ENCODE measurements at regions not wholly inside any gene's neighbourhood (a gene's known extent, or its start where the extent isn't known, plus 50 kb on each side); places are given as distances from the start of the nearest gene placed in this dataset.

- TF ChIP-seq, protein P1, sequence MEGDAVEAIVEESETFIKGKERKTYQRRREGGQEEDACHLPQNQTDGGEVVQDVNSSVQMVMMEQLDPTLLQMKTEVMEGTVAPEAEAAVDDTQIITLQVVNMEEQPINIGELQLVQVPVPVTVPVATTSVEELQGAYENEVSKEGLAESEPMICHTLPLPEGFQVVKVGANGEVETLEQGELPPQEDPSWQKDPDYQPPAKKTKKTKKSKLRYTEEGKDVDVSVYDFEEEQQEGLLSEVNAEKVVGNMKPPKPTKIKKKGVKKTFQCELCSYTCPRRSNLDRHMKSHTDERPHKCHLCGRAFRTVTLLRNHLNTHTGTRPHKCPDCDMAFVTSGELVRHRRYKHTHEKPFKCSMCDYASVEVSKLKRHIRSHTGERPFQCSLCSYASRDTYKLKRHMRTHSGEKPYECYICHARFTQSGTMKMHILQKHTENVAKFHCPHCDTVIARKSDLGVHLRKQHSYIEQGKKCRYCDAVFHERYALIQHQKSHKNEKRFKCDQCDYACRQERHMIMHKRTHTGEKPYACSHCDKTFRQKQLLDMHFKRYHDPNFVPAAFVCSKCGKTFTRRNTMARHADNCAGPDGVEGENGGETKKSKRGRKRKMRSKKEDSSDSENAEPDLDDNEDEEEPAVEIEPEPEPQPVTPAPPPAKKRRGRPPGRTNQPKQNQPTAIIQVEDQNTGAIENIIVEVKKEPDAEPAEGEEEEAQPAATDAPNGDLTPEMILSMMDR (IDR thresholded peaks at IDR 0.05; ENCODE audit: low read depth, low read length) = no peak
- no peak overlapping the region for H3K4me3 ChIP-seq (ENCODE audit: low read depth, low read length)
- in situ Hi-C loops (cut with HindIII; ENCODE audit: low sequenced_read_pairs) = no loop called here
- peak; percentile 93 for DNase-seq (ENCODE audit: low read depth, low spot score)
These were observed 169.1 kb upstream of the CDYL start for GRCh38 chr6:4606821-4607704.

DNA sequence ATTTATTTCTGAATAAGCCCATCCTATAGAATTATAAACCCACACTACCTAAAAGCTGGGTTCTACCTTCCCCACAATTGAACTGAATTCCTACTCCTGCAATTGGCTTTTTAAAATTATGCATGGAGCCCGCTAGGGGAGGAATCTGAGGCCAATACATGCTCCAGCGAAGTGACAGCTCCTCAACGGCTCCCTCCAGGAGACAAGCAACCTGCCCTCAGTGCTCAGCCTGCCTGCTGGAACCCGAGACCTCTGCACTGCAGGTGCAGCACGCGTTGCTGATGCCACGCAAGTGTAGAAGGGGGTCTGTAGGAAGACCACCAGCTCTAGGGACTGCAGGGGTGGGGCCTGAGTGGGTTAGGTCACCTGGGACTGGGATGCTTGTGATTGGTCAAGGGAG is 170.2 kb upstream of the CDYL start:
- no peak for DNase-seq (ENCODE audit: low read depth, low spot score)
- no peak overlapping the region for H3K4me3 ChIP-seq (ENCODE audit: low read depth, low read length)
- TF ChIP-seq, protein P1 (IDR thresholded peaks at IDR 0.05; ENCODE audit: low read depth, low read length) = no peak
- in situ Hi-C loops (cut with HindIII; ENCODE audit: low sequenced_read_pairs) = no loop called here

DNA sequence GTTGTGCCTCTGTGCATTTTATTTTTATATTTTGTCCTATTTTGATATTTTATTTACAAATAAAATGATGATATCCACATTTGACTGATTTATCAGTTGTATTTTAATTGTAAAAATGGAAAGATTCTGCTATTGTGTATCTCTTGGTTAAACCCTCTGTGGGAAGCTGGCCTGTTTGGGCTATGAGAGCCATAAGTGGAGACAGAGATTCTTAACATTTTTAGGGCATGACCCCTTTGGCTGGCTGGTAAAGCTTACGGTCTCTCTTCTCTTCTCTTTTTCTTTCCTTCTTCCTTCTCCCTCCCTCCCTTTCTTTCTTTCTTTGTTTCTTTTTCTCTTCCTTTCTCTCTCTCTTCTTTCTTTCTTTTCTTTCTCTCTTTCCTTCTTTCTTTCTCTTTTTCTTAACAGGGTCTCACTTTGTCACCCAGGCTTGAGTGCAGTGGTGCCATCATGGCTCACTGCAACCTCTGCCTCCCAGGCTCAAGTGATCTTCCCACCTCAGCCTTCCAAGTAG is 172.3 kb upstream of the CDYL start:
- TF ChIP-seq, protein P1 (IDR thresholded peaks at IDR 0.05; ENCODE audit: low read depth, low read length) = no peak
- no peak overlapping the region for H3K4me3 ChIP-seq (ENCODE audit: low read depth, low read length)
- no peak for DNase-seq (ENCODE audit: low read depth, low spot score)
- in situ Hi-C loops (cut with HindIII; ENCODE audit: low sequenced_read_pairs) = no loop called here

- in situ Hi-C loops (cut with HindIII; ENCODE audit: low sequenced_read_pairs) = no loop called here
These were observed 172.9 kb upstream of the CDYL start for GRCh38 chr6:4603291-4603690.

DNA sequence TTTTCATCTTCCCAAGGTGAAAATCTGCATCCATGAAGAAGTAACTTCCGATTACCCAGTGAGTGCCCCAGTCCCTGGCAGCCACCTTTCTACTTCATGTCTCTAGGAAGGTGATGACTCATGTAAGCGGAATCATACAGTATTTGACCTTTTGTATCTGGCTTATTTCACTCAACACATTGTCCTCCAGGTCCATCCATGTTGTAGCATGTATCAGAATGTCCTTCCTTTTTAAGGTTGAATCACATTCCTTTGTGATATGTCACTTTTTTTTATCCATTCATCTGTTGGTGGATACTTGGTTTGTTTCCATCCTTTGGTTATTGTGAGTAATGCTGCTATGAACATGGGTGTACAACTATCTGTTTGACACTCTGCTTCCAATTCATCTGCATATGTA is 176.3 kb upstream of the CDYL start:
- TF ChIP-seq, protein P1 (IDR thresholded peaks at IDR 0.05; ENCODE audit: low read depth, low read length) = no peak
- in situ Hi-C loops (cut with HindIII; ENCODE audit: low sequenced_read_pairs) = no loop called here
- peak; percentile 77 for DNase-seq (ENCODE audit: low read depth, low spot score)
- no peak overlapping the region for H3K4me3 ChIP-seq (ENCODE audit: low read depth, low read length)

More at GRCh38 chr6:4603291-4603690, 172.9 kb upstream of the CDYL start:
- TF ChIP-seq, protein P1 (IDR thresholded peaks at IDR 0.05; ENCODE audit: low read depth, low read length) = no peak
- no peak overlapping the region for H3K4me3 ChIP-seq (ENCODE audit: low read depth, low read length)
- DNase-seq (ENCODE audit: low read depth, low spot score) = peak; percentile 80

DNA sequence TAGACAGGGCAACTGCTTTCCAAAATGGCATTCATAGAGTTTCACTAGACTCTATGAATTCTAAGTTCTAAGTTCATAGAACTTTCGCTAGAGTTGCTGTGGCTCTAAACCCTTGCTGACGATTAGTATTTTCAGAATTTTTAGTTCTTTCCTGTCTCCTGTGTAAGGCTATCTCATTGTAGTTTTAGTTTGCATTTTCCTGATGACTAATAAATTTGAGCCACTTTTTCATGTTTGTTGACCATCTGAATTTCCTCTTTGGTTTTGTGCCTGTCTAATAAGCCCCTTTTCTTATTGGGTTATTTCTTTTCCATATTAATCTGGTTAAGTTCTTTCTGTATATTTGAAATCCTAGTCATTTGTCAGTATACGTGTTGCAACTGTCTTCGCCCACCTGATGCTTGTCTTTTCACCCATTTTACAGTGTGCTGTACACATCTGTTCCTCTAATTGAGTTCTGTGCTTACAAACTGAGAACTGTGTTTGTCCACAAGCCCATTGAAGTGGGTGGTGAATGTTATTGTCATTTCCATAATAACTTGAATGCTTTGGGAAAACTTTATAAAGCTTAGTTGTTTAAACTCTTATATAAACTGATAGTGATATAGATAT is 177.7 kb upstream of the CDYL start:
- TF ChIP-seq, protein P1 (IDR thresholded peaks at IDR 0.05; ENCODE audit: low read depth, low read length) = no peak
- in situ Hi-C loops (cut with HindIII; ENCODE audit: low sequenced_read_pairs) = no loop called here
- DNase-seq (ENCODE audit: low read depth, low spot score) = no peak
- H3K4me3 ChIP-seq (ENCODE audit: low read depth, low read length) = no peak overlapping the region
